HG03066 (cell line): ENCODE measurements at regions not wholly inside any gene's neighbourhood (a gene's known extent, or its start where the extent isn't known, plus 50 kb on each side); places are given as distances from the start of the nearest gene placed in this dataset.

Source experiments
- ATAC-seq: cut with Tn5 transposase; IDR thresholded peaks from one replicate; pipeline ENCODE4 v1.9.1; 2021; ENCODE audit warnings: low read depth; ENCODE audit not compliant: unreplicated experiment

GRCh38 chr15:61743345-61743909, 316.8 kb downstream of the VPS13C start:
- ATAC-seq, result no peak

- no peak for ATAC-seq
Measured at GRCh38 chr15:61742591-61742990, 317.7 kb downstream of the VPS13C start.

- ATAC-seq, result no peak
Measured at GRCh38 chr15:61736790-61737189, 323.5 kb downstream of the VPS13C start.

DNA sequence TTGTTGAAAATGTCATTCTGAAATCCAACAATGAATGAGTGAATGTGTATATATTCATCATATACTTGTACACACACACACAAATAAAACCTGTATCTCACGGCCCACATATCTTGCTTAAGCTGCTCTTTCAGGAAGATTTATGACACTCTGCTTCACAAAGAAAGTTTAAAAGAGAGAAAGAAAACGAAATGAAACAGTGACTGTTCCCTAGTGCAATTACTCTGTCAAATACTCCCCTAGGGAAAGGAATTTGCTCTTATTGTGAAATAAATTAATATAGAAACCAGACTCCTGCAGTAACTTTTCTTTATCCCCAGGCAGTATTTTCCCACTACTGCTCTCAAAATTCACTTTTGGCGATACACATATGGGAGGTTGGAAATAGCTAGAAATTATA, 329.1 kb downstream of the VPS13C start:
- no peak for ATAC-seq

- no peak for ATAC-seq
Measured at GRCh38 chr15:61729646-61730045, 330.6 kb downstream of the VPS13C start.

GRCh38 chr15:61726166-61726565, 334.1 kb downstream of the VPS13C start:
- no peak for ATAC-seq

- ATAC-seq, result no peak
Measured at GRCh38 chr15:61725251-61725650, 335.0 kb downstream of the VPS13C start.

DNA sequence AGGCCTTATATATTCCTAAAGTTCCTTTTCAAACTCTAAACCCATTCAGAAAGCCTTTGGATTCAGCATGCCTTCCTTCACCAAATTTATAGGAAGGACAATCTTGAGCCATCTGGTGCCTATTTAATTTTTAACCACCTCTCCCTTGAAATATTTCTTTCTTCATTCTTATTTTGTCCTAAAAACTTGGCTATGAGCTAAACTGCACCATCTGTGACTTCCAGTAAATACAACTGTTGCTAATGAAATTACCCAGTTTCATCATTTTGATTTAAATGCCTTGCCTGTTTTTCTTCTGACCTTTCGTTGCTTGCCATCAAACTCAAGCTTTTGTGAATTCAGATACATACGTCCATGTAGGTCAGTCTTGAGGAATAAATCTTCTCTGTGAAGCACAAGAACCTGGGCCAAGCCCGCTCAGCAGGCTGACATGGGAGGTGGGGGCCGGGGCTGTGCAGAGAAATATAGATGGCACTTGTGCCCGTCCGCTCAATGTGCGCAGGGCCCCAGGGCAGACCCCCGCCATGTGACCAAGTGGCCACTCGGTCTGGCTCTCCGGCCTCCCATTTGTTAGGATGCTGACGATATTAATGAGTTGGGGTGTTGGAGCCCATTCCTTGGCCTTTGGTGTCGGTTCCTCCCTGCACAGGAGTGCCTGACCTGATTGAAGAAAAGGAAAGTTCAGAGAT, 335.9 kb downstream of the VPS13C start:
- ATAC-seq, result no peak

DNA sequence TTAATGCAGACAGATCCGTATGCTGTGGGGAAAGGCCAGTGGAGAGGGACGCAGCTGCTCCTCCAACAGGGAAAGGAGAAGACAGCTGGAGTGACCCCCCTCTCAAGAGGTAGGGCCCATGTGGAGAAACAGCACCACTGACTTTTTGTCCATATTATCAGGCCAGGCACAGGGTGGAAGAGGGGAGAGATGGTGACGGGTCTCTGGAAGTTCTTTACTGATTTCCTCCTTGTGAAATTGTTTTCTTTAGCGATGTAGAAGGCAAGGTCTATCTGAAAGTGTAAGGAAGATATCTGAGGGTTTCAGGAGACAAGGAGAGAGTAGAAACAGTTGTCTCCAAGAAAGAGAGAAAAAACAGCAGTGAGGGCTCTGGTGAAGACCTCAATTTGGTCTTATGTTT, 338.8 kb downstream of the VPS13C start:
- no peak for ATAC-seq

DNA sequence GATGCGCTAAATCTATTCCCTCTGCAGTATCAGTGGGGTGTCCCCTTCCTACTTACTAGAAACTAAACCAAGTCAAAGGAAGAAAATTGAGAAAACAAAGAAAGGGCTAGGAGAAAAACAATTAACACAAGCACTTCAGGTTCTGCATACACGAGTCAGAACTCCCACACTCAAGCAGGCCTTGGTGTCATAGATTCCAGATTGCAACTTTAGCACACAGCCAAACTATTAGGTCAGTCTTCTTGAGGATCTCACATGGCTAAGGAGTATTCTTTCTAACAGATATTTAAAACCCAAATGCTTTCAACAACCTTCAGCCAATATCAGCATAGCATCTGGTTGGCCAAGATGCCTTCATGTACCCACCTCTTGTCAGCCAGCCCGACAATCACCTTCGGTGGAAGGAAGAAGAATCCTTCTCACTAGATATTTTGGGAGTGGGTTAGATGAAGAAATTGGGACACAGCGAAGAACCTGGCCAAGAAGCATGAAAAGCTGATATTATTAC, 340.0 kb downstream of the VPS13C start:
- ATAC-seq, result no peak

GRCh38 chr15:61715082-61715481, 345.2 kb downstream of the VPS13C start:
- ATAC-seq, result no peak

- no peak for ATAC-seq
Measured at GRCh38 chr15:61712129-61712759, 348.0 kb downstream of the VPS13C start.

- no peak for ATAC-seq
Measured at GRCh38 chr15:61702224-61703020, 357.8 kb downstream of the VPS13C start.

- ATAC-seq, result no peak
Measured at GRCh38 chr15:61701455-61701854, 358.8 kb downstream of the VPS13C start.

- ATAC-seq, result no peak
Measured at GRCh38 chr15:61700803-61701202, 359.4 kb downstream of the VPS13C start.

- ATAC-seq, result no peak
Measured at GRCh38 chr15:61697796-61698195, 362.5 kb downstream of the VPS13C start.

DNA sequence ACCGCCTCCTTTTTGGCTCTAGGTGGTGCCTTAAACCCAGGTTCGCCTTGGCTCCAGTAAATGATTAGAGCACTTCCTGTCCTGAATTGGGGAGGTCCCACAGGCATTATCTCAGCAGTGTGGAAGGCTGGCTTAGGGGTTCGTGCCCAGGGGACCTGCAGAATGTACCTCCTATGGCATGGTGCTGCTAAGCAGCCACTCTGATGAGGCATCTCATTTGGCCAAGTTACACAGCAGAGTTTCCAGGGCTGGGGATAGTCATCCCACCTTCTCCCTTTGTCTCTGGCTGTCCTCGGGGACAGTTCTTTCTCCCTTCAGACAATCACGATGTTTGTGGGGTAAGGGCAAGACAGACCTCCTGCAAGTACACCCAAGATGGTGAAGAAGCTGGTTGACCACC, 371.2 kb downstream of the VPS13C start:
- ATAC-seq, result no peak

DNA sequence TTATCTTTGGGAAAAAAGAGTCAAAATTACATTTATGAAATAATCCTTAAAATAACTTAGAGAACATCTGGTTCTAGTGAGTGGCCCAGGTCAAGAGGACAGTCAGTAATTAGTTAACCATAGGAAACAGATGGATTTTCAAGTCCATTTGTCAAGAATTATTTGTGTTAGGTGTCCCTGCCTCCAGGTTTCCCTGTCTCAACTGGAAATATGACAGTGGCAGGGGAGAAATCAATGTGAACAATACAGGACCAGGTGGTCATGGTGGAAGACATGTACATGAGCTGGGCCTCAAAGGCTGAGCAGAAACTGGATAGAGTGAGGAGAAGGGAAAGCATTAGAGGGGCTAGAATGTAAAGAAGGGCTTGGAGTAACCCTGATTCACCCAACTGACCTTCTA, 372.6 kb downstream of the VPS13C start:
- ATAC-seq, result no peak

DNA sequence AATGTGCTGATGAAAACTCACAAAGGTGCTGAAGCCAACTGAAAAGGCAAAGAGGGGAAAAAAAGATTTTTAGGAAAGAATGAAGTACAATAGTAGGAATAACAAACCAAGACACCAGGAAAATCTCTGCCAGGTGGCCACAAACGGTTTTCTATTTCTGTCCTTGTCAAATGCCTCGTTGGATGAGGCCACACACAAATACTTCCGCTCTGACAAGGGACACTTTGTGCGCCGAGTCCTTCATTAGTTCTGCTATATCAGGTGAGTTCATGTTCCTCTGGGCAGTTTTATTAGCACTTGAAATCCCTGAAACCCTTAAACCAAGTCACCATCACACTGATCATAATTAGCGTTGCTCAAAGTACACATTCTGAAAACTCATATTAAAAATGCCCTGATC, 373.1 kb downstream of the VPS13C start:
- no peak for ATAC-seq

- ATAC-seq, result no peak
Measured at GRCh38 chr15:61685971-61686370, 374.3 kb downstream of the VPS13C start.

DNA sequence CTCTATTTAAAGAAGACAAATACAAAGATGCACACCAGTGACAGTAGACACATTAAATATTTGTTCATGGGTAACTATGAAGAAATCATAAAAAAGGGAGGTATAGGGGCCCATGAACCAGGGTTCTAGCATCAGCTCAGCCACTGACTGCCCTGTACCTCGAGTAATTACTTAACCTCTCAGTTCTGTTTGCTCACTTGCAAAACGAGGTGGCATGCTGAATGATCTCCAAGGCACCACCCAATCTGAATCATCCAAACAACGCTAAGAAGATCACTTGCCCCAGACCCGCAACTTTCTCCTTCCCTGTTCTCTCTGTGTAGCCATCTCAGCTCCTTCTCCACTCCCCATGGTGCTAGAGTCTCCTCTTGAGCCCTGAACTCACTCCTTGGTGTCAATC, 374.7 kb downstream of the VPS13C start:
- ATAC-seq, result no peak
